Activated CD4-positive, alpha-beta T cell treated with anti-CD3 and anti-CD28 coated beads, Interleukin-2, amount 50 U/mL, for 16 hours (primary cell): ENCODE measurements at regions not wholly inside any gene's neighbourhood (a gene's known extent, or its start where the extent isn't known, plus 50 kb on each side); places are given as distances from the start of the nearest gene placed in this dataset.
"Not testable (repeated sequence)": the region's sequence is repeated elsewhere in the genome, so short reads cannot be mapped to it uniquely, and the experiment has no call there.

Experiments
- DNase-seq: peaks from one replicate; pipeline ENCODE4 v3.0.0-alpha.2; 2020

DNA sequence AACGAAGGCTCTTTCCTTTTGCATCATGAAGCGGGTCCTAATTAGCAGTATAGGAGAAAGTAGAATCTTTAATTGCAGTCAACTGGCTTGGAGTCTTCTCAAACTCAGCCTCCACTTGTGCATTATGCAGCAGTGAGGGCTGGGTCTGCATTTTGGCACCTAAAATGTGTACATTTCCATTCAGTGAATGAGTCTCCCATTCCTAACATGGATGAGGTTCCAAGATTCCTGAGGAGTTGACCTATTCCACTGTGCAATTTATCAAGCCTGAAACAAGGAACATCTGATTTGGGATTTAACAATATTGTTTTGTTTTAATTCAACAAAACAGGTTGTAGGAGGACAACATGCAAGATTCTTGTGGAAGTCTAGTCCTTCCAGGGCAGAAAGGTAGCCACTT, 171.8 kb upstream of the S1PR3 start:
- no peak for DNase-seq

DNA sequence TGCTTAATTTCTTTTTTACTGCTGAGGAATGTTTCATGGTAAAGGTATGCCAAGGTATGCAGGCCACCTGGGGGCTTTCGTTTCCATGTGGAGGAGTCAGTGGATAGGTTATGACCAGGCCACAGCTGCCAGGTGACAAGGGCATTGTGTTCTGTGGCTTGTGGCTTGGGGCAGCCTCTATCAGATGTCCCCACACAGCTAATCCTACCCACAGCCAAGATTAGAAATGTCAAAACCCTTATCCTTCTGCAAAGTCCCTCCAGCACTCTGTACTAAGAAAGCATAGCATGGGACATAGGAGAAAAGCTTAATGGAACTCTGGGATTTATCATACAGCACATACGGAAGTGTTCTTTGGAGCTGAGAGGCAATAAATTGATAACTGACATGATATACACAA, 171.2 kb upstream of the S1PR3 start:
- no peak for DNase-seq

DNA sequence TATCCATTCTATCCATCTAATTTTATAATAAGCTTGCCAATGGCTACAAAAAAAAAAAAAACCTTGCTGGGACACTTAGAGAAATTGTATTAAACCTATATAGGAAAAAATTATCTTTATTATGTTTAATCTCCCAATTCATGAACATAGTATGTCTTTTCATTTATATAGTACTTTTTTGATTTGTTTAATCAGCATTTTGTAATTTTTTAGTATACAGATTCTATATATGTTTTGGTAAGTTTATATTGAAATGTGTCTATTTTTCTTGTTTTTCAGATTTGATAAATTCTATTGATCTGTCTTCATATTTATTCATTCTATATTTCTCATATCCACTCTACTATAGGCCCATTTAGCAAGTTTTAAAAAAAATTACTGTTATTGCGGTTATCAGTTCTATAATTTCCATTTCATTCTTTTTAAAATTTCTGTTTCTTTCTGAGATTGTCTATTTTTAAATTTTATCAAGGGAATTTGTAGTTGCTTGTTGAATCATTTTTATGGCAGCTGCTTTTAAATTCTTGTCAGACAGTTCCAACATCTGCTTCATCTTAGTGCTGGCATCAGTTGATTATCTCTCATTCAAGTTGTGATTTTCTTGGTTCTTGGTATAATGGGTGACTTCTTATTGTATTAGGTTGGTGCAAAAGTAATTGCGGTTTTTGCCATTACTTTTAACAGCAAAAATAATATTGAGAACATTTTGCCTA, 170.1 kb upstream of the S1PR3 start:
- no peak for DNase-seq

DNA sequence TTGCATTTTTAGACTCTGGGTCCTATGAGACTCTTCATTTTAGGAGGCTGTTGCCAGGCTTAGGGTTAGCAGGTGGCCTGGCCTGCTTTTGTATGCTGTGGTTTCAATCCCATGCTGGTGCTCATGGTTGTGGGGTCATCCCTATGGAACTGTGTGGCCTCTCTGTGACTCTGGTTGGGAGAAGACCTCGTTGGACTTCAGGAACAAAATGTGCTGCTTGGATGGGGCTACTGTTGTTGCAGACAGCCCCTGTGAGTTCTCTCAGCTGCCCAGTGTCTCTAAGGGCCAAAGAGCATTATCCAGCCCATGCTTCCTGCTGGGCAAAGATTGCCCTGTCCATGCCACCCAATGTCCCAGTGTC, 169.5 kb upstream of the S1PR3 start:
- DNase-seq: no peak

DNA sequence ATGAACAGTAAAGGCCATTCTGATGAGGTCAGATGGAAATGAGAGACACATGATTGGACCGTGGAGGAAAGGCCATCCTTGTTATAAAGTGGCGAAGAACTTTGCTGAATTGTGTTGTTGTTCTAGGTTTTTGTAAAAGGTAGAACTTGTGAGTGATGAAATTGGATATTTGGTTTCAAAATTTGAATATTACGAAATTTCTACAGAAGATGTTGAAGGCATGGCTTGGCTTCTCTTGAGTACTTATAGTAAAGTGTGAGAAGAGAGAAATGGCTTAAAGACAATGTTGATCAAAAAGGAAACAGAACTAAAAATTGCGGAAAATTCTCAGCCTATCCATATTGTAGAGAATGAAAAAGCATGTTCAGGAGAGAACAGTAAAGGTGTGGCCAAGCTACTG, 166.6 kb upstream of the S1PR3 start:
- no peak for DNase-seq

DNA sequence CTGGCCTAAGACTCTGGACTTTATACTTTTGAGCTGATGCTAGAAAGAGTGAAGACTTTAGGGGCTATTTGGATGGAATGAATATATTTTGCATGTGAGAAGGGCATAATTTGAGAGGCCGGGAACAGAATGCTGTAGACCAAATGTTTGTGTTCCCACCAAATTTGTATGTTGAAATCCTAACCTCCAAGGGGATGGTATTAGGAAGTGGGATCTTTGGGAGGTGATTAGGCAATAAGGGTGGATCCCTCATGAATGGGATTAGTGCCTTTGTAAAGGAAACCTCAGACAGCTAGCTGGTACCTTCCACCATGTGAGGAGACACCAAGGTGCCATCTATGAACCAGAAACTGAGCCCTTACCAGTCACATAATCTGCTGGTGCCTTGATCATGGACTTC, 165.1 kb upstream of the S1PR3 start:
- DNase-seq: no peak

GRCh38 chr9:88826771-88827181, 164.5 kb upstream of the S1PR3 start:
- DNase-seq: no peak

DNA sequence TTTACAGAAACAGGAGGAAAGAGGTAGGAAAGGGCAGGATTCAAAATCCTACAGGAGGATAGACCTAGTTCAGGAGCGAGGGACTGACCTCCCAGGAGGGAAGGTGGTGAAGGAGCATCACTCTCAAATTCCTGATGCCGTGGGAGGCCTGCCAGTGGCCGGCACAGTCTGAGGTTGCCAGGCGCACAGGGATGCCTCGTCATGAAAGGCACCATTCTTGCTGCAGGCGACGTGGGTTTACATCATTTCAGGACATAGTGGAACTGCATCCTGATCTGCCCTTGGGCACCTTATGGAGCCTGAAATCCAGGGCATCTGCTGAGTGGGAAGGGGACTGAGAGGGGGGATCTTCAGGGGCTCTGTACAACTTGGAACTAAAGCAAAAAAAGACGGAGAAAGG, 163.2 kb upstream of the S1PR3 start:
- no peak for DNase-seq

DNA sequence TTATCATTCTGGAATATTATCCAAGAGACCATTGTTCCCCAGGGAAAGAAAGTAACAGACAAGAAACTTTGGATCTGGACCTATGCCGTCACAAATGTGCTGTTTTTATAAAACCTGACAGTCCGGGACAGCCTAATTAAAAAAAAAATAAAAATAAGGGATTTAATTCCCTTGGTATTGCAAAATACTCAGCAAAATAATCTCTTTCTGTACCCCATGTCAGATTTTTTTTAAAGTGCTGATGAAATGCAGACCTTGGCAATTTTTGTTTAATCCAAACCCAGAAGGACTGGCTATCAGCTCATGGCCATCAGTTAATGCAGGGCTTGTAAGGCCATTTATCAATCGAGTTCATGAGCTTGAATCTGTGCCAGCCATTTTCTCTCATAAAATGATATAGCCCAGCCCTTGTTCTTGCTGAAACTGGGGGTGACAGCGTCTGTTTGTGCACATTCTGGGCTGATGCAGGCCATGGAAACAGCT, 162.7 kb upstream of the S1PR3 start:
- no peak for DNase-seq

DNA sequence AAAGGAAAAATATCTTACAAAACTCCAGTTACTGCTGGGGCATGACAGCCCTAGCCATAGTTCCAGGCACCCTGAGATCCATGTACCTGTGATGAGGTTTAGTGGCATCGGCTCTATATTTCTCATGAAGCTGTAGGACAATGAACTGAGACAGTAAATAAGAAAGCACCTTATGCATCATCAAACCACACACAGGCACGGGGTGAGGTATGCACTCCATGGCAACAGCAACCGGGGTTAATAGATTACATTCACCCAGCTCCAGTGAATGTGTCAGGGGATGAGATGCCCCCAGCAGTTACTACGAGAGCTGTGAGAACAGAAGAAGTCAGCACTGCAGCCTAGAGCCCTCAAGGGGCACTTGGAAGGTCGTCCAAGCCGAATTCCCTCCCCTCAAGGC, 162.0 kb upstream of the S1PR3 start:
- DNase-seq: peak; percentile 71

DNA sequence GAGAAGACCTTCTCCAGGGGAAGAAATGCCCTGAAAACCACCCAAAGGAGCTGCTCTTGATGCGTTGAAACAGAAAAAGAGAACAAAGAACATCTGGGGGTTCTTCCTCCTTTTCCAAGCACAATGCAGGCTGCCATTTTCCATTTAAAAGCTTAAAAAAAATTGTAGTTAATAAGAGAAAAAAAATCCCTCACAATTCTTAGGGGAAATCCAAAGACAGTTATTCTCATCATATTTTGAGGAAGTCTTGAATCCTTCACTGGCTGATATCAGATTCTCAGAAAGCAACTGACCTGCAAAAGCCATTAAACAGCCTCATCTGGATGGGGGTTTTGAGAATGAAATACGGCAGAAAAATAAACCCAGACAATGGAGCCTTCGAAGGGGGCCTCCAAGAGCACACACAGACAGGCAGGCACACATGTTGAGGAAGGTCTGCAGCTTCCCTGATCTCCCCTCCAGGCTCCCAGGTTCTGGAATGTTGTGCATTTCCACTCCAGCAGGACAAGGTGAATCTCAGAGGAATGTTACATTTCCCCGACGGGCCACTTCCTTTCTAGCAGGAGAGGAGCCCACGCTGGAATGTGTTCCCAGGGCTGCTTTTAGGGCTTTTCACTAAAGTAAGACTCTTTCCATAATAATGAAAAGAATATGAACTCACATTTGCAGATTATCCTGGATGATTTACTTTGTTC, 159.4 kb upstream of the S1PR3 start:
- no peak for DNase-seq

DNA sequence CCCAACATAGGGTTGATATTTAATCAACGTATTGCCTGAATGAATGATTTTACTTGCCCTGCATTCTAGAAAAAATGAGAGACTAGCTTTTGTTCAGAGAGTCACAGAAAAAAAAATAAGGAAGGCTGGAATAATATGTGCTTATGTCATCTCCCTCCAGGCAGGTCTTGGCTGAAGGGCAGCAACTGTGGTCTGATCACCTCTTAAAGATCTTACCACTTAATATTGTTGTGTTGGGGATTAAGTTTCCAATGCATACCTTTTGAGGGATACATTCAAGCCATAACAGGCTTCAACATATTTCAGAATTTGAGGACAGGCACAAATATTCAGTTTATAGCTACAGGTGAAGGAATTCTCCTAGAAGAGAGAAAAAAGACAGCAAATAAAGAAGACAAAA, 157.3 kb upstream of the S1PR3 start:
- no peak for DNase-seq

DNA sequence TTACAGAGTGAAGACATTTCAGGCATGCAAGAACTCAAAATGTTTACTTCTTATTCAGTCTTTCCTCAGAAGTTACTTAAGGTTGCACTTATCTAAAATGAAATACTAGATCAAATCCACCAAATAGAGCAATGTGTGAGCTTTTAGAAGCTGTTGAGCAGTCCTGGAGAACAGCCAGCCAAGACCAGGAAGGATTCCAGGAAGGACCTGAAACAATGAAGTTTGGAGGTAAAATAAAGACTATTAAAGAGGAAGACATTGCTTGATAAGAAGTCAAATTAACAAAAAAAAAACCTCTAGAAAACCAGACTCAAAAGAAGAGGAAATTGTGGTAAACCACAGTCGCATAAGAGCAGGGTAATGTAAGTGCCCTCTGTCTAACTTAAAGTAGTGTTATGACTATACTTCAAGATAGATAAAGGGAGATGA, 156.2 kb upstream of the S1PR3 start:
- peak; percentile 75 for DNase-seq

DNA sequence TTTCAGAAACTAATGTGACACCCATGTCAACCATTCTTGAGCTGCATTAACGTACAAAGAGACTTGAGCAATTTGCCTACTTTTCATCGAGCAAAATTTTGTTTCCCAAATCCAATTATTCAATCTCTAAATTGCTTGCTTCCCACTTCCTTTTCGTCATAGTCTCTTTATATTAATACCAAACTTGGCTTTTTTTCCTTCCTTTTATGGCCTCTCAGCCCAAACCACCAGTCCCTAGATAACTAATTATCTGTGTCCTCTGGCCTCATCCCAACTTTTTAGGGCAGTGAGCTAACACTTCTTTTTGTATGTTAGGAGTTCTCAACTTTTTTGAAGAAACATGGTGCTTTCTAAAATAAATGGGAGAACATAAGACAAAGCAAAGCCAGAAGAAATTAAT, 155.5 kb upstream of the S1PR3 start:
- no peak for DNase-seq

- DNase-seq: no peak
Measured at GRCh38 chr9:88837731-88838130, 153.5 kb upstream of the S1PR3 start.

GRCh38 chr9:88849878-88850277, 141.4 kb upstream of the S1PR3 start:
- DNase-seq: not testable (repeated sequence)

DNA sequence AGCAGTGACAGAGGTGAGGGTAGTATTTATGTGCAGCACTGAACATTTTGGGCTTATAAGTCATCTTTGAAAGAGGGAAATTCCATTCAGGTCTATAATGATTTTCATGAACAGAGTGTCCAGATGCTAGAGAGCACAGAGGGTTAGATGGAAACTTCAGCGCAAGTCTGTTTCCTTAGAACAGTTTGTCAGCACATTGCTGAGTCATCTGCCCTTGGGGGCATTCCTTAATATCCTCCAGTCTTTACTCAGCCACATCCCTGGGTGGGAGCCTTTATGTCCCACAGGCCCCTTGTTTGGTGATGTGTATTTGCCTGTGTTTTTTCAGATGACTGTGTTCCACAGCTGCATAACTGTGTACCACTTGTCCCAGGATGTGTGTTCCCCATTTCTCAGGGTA, 138.5 kb upstream of the S1PR3 start:
- no peak for DNase-seq

GRCh38 chr9:88870627-88871026, 120.6 kb upstream of the S1PR3 start:
- no peak for DNase-seq

GRCh38 chr9:88871669-88872068, 119.6 kb upstream of the S1PR3 start:
- DNase-seq: no peak

GRCh38 chr9:88872192-88872946, 118.9 kb upstream of the S1PR3 start:
- DNase-seq: no peak

GRCh38 chr9:88873635-88874034, 117.6 kb upstream of the S1PR3 start:
- DNase-seq: no peak

DNA sequence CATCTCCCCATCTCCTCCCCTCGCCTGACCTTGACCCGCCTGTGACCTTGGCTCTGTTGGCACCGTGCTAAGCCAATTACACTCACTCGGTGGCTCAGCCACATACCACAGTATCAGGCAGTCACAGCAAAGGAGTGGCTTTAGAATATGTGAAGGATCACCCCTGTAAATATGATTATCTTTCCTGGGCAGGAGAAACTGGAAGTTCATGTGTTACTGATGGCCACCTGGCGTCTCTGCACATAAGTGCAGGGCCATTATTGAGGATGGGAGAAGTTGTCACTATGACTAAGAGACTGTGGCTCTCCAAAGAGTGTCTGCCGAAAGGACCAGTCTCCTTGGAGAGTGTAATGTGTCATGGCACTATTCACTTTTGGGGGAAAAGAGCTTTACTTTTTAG, 116.9 kb upstream of the S1PR3 start:
- DNase-seq: no peak

- no peak for DNase-seq
Measured at GRCh38 chr9:88875400-88876120, 115.7 kb upstream of the S1PR3 start.
